ENCODE measurements at regions not wholly inside any gene's neighbourhood (a gene's known extent, or its start where the extent isn't known, plus 50 kb on each side); places are given as distances from the start of the nearest gene placed in this dataset.

DNA sequence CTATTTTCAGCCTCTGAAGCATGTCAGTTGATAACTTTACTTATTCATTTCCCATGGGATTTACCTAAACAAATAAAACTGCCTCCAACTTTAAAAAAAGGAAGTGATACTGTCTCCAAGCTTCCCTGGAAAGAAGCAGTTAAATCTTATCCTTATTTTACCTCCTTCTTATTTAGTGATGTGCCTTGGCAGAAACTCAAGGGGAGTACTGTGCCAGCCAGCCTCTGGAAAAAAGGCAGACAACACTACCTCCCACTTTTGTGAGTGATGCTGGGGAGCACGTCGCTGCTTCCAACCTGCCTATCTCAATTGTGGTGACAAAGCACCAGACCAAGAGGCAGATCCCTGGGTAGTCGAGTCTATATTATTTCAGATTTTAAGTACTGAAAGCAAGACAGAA, 765.6 kb downstream of the DIAPH3 start:
- TF ChIP-seq, protein P1, sequence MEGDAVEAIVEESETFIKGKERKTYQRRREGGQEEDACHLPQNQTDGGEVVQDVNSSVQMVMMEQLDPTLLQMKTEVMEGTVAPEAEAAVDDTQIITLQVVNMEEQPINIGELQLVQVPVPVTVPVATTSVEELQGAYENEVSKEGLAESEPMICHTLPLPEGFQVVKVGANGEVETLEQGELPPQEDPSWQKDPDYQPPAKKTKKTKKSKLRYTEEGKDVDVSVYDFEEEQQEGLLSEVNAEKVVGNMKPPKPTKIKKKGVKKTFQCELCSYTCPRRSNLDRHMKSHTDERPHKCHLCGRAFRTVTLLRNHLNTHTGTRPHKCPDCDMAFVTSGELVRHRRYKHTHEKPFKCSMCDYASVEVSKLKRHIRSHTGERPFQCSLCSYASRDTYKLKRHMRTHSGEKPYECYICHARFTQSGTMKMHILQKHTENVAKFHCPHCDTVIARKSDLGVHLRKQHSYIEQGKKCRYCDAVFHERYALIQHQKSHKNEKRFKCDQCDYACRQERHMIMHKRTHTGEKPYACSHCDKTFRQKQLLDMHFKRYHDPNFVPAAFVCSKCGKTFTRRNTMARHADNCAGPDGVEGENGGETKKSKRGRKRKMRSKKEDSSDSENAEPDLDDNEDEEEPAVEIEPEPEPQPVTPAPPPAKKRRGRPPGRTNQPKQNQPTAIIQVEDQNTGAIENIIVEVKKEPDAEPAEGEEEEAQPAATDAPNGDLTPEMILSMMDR (IDR thresholded peaks at IDR 0.05; ENCODE audit: low read depth, low read length, poor library complexity, severe bottlenecking): no peak
- TF ChIP-seq EZH2phosphoT487 (IDR thresholded peaks at IDR 0.05; ENCODE audit: borderline replicate concordance, low read length): no peak

Data from DOHH2 (cell line).